ENCODE measurements at regions not wholly inside any gene's neighbourhood (a gene's known extent, or its start where the extent isn't known, plus 50 kb on each side); places are given as distances from the start of the nearest gene placed in this dataset.
A peak's percentile ranks its signal among the peaks of the same experiment; 100 is the strongest.

DNA sequence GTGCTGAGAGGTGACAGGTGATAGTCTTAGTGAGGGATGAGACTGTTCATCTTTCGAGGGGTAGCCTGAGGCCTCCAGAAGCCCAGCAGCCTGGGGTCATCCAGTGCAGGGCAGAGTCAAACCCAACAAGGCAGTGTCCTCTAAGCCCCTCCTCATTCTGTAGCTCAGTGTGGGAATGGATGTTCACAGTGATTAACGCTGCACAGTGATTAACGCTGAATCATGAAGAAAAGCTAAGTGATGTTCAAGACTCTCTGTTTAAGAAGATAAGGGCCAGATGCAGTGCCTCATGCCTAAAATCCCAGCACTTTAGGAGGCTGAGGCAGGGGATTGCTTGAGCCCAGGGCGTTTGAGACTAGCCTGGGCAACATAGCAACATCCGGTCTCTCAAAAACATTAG lies 56.3 kb upstream of the LAPTM4A start:
- Histone ChIP-seq H3K4me3 (no peak overlapping the region), H3K36me3 (ENCODE audit: control insufficient read depth, insufficient read depth, low read length) (no peaks in the 10 kb centered on the region), H3K9ac (ENCODE audit: insufficient read depth in 1 of 2, low read depth in 2 of 2, low read length in 2 of 2) (no peak overlapping the region), H3K4me2 (ENCODE audit: insufficient read depth, low read length) (no peak overlapping the region), H3K4me1 (replicated peaks in 1 of 2; ENCODE audit: control insufficient read depth in 2 of 2, insufficient read depth in 2 of 2, low read length in 2 of 2) (peaks cover 0 to 6% of the 10 kb centered on the region in 2 experiments; a peak in 4 of 5 replicates), H3K27ac (ENCODE audit: extremely low read depth, low read depth, low read length) (no peak overlapping the region), H3K27me3 (ENCODE audit: control insufficient read depth in 2 of 2, insufficient read depth in 2 of 2, low read length in 2 of 2) (peaks cover 3 to 18% of the 10 kb centered on the region in 2 experiments; a peak in 3 of 5 replicates), H2AFZ (ENCODE audit: low read depth, low read length) (no peak overlapping the region), H3K9me1 (ENCODE audit: control insufficient read depth, insufficient read depth, low read length) (no peaks in the 10 kb centered on the region), H4K20me1 (replicated peaks; ENCODE audit: control insufficient read depth, insufficient read depth, low read length) (no peaks in the 10 kb centered on the region), H3K9me3 (replicated peaks; ENCODE audit: control insufficient read depth, insufficient read depth, low read depth, low read length) (no peaks in the 10 kb centered on the region), H3K79me2 (ENCODE audit: control insufficient read depth, insufficient read depth, low read length) (no peaks in the 10 kb centered on the region)
- peak; percentile 69 for ATAC-seq
- no TSS peak for BruUV-seq (replicated peaks)
- WGBS (ENCODE audit: insufficient coverage, low coverage, missing lambda C conversion rate), result 2% methylated on average over 5 of the region's 5 CpGs
- intact Hi-C loops (cut with micrococcal nuclease) (loop anchor here (10.0 kb wide), 1 partner anchor 317 kb away; no protein-coding TSS in a partner anchor), in situ Hi-C loops (cut with MboI) (no loop called here)
- POLR2A ChIA-PET, result interaction anchor here (0.7 to 1.2 kb wide), 2 partner anchors 13 to 19 kb away, joined by 3 read pairs; no protein-coding TSS in a partner anchor
- CTCF ChIA-PET (ENCODE audit: low intra/inter-chr PET ratio), result interaction anchor here (0.7 kb wide), 1 partner anchor 181 kb away, joined by 3 read pairs; no protein-coding TSS in a partner anchor
- FAIRE-seq, result no peak
- DNase-seq (ENCODE audit: extremely low read depth in 1 of 4, low spot score in 3 of 4), result peak in 1 of 4 experiments; percentile 30
- TF ChIP-seq, protein P1, sequence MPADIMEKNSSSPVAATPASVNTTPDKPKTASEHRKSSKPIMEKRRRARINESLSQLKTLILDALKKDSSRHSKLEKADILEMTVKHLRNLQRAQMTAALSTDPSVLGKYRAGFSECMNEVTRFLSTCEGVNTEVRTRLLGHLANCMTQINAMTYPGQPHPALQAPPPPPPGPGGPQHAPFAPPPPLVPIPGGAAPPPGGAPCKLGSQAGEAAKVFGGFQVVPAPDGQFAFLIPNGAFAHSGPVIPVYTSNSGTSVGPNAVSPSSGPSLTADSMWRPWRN (IDR thresholded peaks at IDR 0.05; ENCODE audit: low read depth), result no peak
- TF ChIP-seq DPF2 (IDR thresholded peaks at IDR 0.05), result peak; percentile 42; the same call in 1 of the 2 replicates
- TF ChIP-seq PPARD (CRISPR knock-in tag; IDR thresholded peaks at IDR 0.05), result no peak
- TF ChIP-seq CAMTA2 (CRISPR knock-in tag; conservative IDR thresholded peaks at IDR 0.05), result no peak
- no peak for TF ChIP-seq ZNF561 (CRISPR knock-in tag; conservative IDR thresholded peaks at IDR 0.05)
- TF ChIP-seq, protein P2, sequence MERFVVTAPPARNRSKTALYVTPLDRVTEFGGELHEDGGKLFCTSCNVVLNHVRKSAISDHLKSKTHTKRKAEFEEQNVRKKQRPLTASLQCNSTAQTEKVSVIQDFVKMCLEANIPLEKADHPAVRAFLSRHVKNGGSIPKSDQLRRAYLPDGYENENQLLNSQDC (CRISPR knock-in tag; IDR thresholded peaks at IDR 0.05), result no peak
- TF ChIP-seq PURB (CRISPR knock-in tag; IDR thresholded peaks at IDR 0.05; ENCODE audit: low read depth), result no peak
- peak; percentile 84 for TF ChIP-seq MAFG (tag; conservative IDR thresholded peaks at IDR 0.05)
- TF ChIP-seq PHB2 (IDR thresholded peaks at IDR 0.05; ENCODE audit: low read depth), result no peak
- TF ChIP-seq, protein P3, sequence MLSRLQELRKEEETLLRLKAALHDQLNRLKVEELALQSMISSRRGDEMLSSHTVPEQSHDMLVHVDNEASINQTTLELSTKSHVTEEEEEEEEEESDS (CRISPR knock-in tag; IDR thresholded peaks at IDR 0.05), result no peak
- TF ChIP-seq ZNF316 (IDR thresholded peaks at IDR 0.05), result peak; percentile 91
- TF ChIP-seq SMARCA5 (IDR thresholded peaks at IDR 0.05), result no peak
- TF ChIP-seq, protein P4, sequence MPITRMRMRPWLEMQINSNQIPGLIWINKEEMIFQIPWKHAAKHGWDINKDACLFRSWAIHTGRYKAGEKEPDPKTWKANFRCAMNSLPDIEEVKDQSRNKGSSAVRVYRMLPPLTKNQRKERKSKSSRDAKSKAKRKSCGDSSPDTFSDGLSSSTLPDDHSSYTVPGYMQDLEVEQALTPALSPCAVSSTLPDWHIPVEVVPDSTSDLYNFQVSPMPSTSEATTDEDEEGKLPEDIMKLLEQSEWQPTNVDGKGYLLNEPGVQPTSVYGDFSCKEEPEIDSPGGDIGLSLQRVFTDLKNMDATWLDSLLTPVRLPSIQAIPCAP (CRISPR knock-in tag; IDR thresholded peaks at IDR 0.05; ENCODE audit: borderline replicate concordance), result no peak
- no peak for TF ChIP-seq NFIX (CRISPR knock-in tag; IDR thresholded peaks at IDR 0.05; ENCODE audit: low read depth)
- TF ChIP-seq TEAD4 (IDR thresholded peaks at IDR 0.05; ENCODE audit: low read length), result peak; percentile 61
- TF ChIP-seq TEAD4 (CRISPR knock-in tag; IDR thresholded peaks at IDR 0.05; ENCODE audit: borderline replicate concordance), result no peak
- TF ChIP-seq MAFK (IDR thresholded peaks at IDR 0.05; ENCODE audit: low read length), result peak; percentile 56; the same call in 1 of the 2 replicates
- TF ChIP-seq TCF3 (CRISPR knock-in tag; IDR thresholded peaks at IDR 0.05), result peak; percentile 64
- TF ChIP-seq CBFA2T2 (conservative IDR thresholded peaks at IDR 0.05), result peak; percentile 76
- TF ChIP-seq NFE2 (IDR thresholded peaks at IDR 0.05; ENCODE audit: low read depth), result peak; percentile 67
- peak; percentile 56 for TF ChIP-seq FOSL1 (tag; conservative IDR thresholded peaks at IDR 0.05)
- peak; percentile 37; the same call in 1 of the 2 replicates for TF ChIP-seq NCOR1 (IDR thresholded peaks at IDR 0.05)
- peak; percentile 49; the same call in 1 of the 2 replicates for TF ChIP-seq MAFF (IDR thresholded peaks at IDR 0.05; ENCODE audit: low read length)
- TF ChIP-seq ARID1B (IDR thresholded peaks at IDR 0.05), result peak; percentile 69
- TF ChIP-seq TRIM24 (IDR thresholded peaks at IDR 0.05), result 0 out of 4 replicates have a peak, but pooled peaks of 1 of the 2 experiments have one; percentile 43
- TF ChIP-seq C11orf30 (IDR thresholded peaks at IDR 0.05; ENCODE audit: low read depth), result peak; percentile 90
- peak in 1 of 2 experiments; percentile 49; a peak in 1 of 4 replicates for TF ChIP-seq RCOR1 (IDR thresholded peaks at IDR 0.05; ENCODE audit: borderline replicate concordance in 1 of 2, low read depth in 2 of 2, low read length in 2 of 2)
- TF ChIP-seq ZSCAN29 (IDR thresholded peaks at IDR 0.05), result no peak

Data from K562 (cell line).